ENCODE measurements at regions not wholly inside any gene's neighbourhood (a gene's known extent, or its start where the extent isn't known, plus 50 kb on each side); places are given as distances from the start of the nearest gene placed in this dataset.

GRCh38 chr5:123756816-123757215, 244.8 kb downstream of the CSNK1G3 start:
- BruUV-seq (replicated peaks) = no TSS peak
- Histone ChIP-seq H3K4me3 (ENCODE audit: low read depth, low read length, poor library complexity, severe bottlenecking) (no peak overlapping the region), H3K27ac (ENCODE audit: low read depth, low read length, poor library complexity, severe bottlenecking) (no peak overlapping the region), H3K9me3 (ENCODE audit: low read depth, low read length, poor library complexity, severe bottlenecking) (peaks cover 8% of the 10 kb centered on the region), H3K36me3 (ENCODE audit: insufficient read depth, low read length, poor library complexity, severe bottlenecking) (no peaks in the 10 kb centered on the region), H3K4me1 (ENCODE audit: insufficient read depth, low read length, poor library complexity, severe bottlenecking) (peaks cover 20% of the 10 kb centered on the region), H3K27me3 (replicated peaks; ENCODE audit: insufficient read depth, low read depth, low read length, poor library complexity) (no peaks in the 10 kb centered on the region)
- ChIA-PET POLR2A (ENCODE audit: low non-redundant PET) (no interaction called here), CTCF (no interaction called here)
- TF ChIP-seq CTCF (conservative IDR thresholded peaks at IDR 0.05; ENCODE audit: low read depth, low read length) (no peak), EZH2 (IDR thresholded peaks at IDR 0.05; ENCODE audit: borderline replicate concordance, low read depth, low read length, poor library complexity, severe bottlenecking) (no peak)
- DNase-seq (ENCODE audit: low spot score) = no peak
- intact Hi-C loops (cut with micrococcal nuclease; ENCODE audit: unreplicated experiment) = no loop called here

GRCh38 chr5:123756318-123756665, 244.3 kb downstream of the CSNK1G3 start:
- TF ChIP-seq CTCF (conservative IDR thresholded peaks at IDR 0.05; ENCODE audit: low read depth, low read length) (no peak), EZH2 (IDR thresholded peaks at IDR 0.05; ENCODE audit: borderline replicate concordance, low read depth, low read length, poor library complexity, severe bottlenecking) (no peak)
- H3K27me3 ChIP-seq (replicated peaks; ENCODE audit: insufficient read depth, low read depth, low read length, poor library complexity) = no peaks in the 10 kb centered on the region
- peaks cover 8% of the 10 kb centered on the region for H3K9me3 ChIP-seq (ENCODE audit: low read depth, low read length, poor library complexity, severe bottlenecking)
- no peak overlapping the region for H3K27ac ChIP-seq (ENCODE audit: low read depth, low read length, poor library complexity, severe bottlenecking)
- peaks cover 20% of the 10 kb centered on the region for H3K4me1 ChIP-seq (ENCODE audit: insufficient read depth, low read length, poor library complexity, severe bottlenecking)
- DNase-seq (ENCODE audit: low spot score) = no peak
- ChIA-PET POLR2A (ENCODE audit: low non-redundant PET) (no interaction called here), CTCF (no interaction called here)
- intact Hi-C loops (cut with micrococcal nuclease; ENCODE audit: unreplicated experiment) = no loop called here
- no peak overlapping the region for H3K4me3 ChIP-seq (ENCODE audit: low read depth, low read length, poor library complexity, severe bottlenecking)
- no peaks in the 10 kb centered on the region for H3K36me3 ChIP-seq (ENCODE audit: insufficient read depth, low read length, poor library complexity, severe bottlenecking)
- no TSS peak for BruUV-seq (replicated peaks)

GRCh38 chr5:123755653-123756317, 243.8 kb downstream of the CSNK1G3 start:
- DNase-seq (ENCODE audit: low spot score) = no peak

More at GRCh38 chr5:123755653-123756317, 243.8 kb downstream of the CSNK1G3 start:
- no peak overlapping the region for H3K27ac ChIP-seq (ENCODE audit: low read depth, low read length, poor library complexity, severe bottlenecking)
- no peaks in the 10 kb centered on the region for H3K36me3 ChIP-seq (ENCODE audit: insufficient read depth, low read length, poor library complexity, severe bottlenecking)
- no TSS peak for BruUV-seq (replicated peaks)
- CTCF ChIA-PET = no interaction called here
- intact Hi-C loops (cut with micrococcal nuclease; ENCODE audit: unreplicated experiment) = no loop called here
- no peak for TF ChIP-seq CTCF (conservative IDR thresholded peaks at IDR 0.05; ENCODE audit: low read depth, low read length)
- TF ChIP-seq EZH2 (IDR thresholded peaks at IDR 0.05; ENCODE audit: borderline replicate concordance, low read depth, low read length, poor library complexity, severe bottlenecking) = no peak
- POLR2A ChIA-PET (ENCODE audit: low non-redundant PET) = no interaction called here
- H3K9me3 ChIP-seq (ENCODE audit: low read depth, low read length, poor library complexity, severe bottlenecking) = peaks cover 8% of the 10 kb centered on the region
- peaks cover 20% of the 10 kb centered on the region for H3K4me1 ChIP-seq (ENCODE audit: insufficient read depth, low read length, poor library complexity, severe bottlenecking)
- H3K27me3 ChIP-seq (replicated peaks; ENCODE audit: insufficient read depth, low read depth, low read length, poor library complexity) = no peaks in the 10 kb centered on the region
- no peak overlapping the region for H3K4me3 ChIP-seq (ENCODE audit: low read depth, low read length, poor library complexity, severe bottlenecking)
